Activated CD4-positive, alpha-beta T cell treated with anti-CD3 and anti-CD28 coated beads for 36 hours (primary cell): ENCODE measurements at regions not wholly inside any gene's neighbourhood (a gene's known extent, or its start where the extent isn't known, plus 50 kb on each side); places are given as distances from the start of the nearest gene placed in this dataset.

Experiments used
- ATAC-seq: fragments of 200-7000 bp; cut with Tn5 transposase; one replicate; pipeline ENCODE4 v1.10.0; 2021; ENCODE audit warnings: mild to moderate bottlenecking, moderate library complexity
- CTCF ChIA-PET: fragments of 350-600 bp; sonication (Branson Sonifier 250); formaldehyde crosslinking; loops from one replicate; lab custom pipeline; 2021; ENCODE audit warnings: antibody characterized with exemption; lab: Charles Lee
- POLR2A ChIA-PET: fragments of 350-600 bp; sonication (Branson Sonifier 250); formaldehyde crosslinking; loops from one replicate; lab custom pipeline; 2021; ENCODE audit warnings: antibody characterized with exemption, inconsistent platforms; lab: Charles Lee
- DNase-seq: peaks from one replicate; pipeline ENCODE4 v3.0.0-alpha.2; 2020
- H3K27ac Mint-ChIP-seq: one replicate; pipeline ENCODE4 v1.8.0; 2021; ENCODE audit warnings: mixed read lengths
- H3K27me3 Mint-ChIP-seq: one replicate; pipeline ENCODE4 v1.8.0; 2021; ENCODE audit warnings: mixed read lengths
- H3K36me3 Mint-ChIP-seq: one replicate; pipeline ENCODE4 v1.8.0; 2021; ENCODE audit warnings: low read depth, mixed read lengths
- H3K4me1 Mint-ChIP-seq: one replicate; pipeline ENCODE4 v1.8.0; 2021; ENCODE audit warnings: mixed read lengths
- H3K4me3 Mint-ChIP-seq: one replicate; pipeline ENCODE4 v1.8.0; 2021; ENCODE audit warnings: mild to moderate bottlenecking, moderate library complexity, mixed read lengths
- H3K9me3 Mint-ChIP-seq: one replicate; pipeline ENCODE4 v1.8.0; 2021; ENCODE audit warnings: low read depth, mixed read lengths
- intact Hi-C, 2 experiments: fragments of 100-400 bp; cut with DNase I in 1 of 2; cut with micrococcal nuclease in 1 of 2; formaldehyde crosslinking; loops; one replicate each; pipeline versions ENCODE4 v1.14.2 to v1.15.1; 2022 to 2024; cut with DNase I, micrococcal nuclease

DNA sequence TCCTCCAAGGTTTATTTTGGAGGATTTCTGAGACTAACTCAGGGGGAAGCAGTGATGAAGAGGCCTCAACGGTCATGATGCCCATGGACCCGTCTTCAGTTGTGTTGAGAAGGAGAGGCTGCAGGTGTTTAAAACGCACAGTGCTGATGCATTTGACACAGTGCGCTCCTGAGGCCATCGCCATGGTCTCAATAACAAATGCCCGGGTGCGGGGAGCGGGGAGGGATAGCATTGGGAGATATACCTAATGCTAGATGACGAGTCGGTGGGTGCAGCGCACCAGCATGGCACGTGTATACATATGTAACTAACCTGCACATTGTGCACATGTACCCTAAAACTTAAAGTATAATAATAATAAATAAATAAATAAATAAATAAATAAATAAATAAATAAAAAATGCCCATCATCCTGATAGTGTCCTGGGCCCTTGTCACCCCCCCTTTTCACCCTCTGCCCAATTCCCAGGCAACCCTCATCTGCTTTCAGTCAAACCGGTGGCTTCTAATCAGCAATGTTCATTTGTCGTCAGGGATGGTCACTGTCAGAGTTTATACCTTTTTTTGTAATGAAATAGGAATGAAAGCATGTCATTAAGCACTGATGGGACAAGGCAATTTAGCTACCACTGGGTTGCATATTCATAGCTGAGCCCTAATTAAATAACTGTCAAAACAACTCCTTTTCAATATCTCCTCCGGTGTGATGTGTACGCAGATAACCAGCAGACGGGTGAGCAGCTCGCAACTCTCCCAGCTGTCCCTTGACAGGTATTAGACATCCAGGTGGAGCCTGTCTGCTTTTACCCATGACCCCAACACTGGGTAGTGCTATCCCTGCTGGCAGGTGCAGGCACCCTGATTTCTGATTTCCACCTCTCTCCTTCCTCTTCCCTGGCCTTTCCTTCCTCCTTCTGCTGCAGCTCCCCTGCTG is 95.9 kb downstream of the KCNF1 start:
- Mint-ChIP-seq H3K9me3 (no peaks in the 10 kb centered on the region), H3K27me3 (peaks cover 5% of the 10 kb centered on the region), H3K36me3 (no peaks in the 10 kb centered on the region), H3K4me1 (no peaks in the 10 kb centered on the region), H3K4me3 (no peak overlapping the region), H3K27ac (no peak overlapping the region)
- ChIA-PET CTCF (no interaction called here), POLR2A (no interaction called here)
- no peak for DNase-seq
- no peak for ATAC-seq
- intact Hi-C loops, result no loop called here

DNA sequence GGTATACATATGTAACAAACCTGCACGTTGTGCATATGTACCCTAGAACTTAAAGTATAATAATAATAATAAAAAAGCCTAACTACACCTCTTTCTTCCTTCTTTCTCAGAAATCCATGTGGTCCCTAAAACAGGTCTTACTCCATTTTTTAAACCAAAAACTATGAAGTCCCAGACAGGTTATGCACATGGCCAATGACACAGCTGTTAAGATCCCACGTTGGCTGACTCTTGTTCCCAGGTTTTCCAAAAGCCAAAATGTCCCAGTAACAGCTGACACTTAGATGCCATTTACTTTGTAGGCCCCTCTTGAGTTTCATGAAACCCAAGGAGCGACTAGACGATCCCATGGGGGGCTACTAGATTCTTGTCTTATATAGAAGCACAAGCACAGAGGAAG is 97.0 kb downstream of the KCNF1 start:
- Mint-ChIP-seq H3K27me3 (peaks cover 8% of the 10 kb centered on the region), H3K4me3 (no peak overlapping the region), H3K4me1 (no peaks in the 10 kb centered on the region), H3K27ac (no peak overlapping the region), H3K9me3 (no peaks in the 10 kb centered on the region), H3K36me3 (no peaks in the 10 kb centered on the region)
- DNase-seq (no peak), ATAC-seq (no peak)
- ChIA-PET CTCF (no interaction called here), POLR2A (no interaction called here)
- intact Hi-C loops, result no loop called here

DNA sequence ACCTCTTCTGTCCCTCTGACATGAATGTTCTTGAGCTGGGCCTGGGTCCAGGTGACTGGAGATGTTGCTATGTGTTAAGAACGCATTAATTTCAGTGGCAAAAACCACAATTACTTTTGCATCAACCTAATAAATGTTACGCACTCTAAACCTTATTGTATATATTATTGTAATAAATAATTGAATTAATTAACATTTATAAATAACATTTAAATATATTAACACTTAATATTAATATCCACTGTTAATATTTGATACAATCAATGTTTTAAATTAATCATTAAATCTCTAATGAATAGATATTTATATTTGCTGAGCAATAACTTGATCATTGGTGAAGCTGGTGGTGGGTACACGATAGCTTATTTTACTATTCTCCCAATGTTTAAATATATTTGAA is 97.4 kb downstream of the KCNF1 start:
- Mint-ChIP-seq H3K27me3 (peaks cover 6% of the 10 kb centered on the region), H3K4me3 (no peak overlapping the region), H3K36me3 (no peaks in the 10 kb centered on the region), H3K4me1 (no peaks in the 10 kb centered on the region), H3K27ac (no peak overlapping the region), H3K9me3 (no peaks in the 10 kb centered on the region)
- ATAC-seq (no peak), DNase-seq (no peak)
- intact Hi-C loops, result no loop called here
- POLR2A ChIA-PET, result no interaction called here
- CTCF ChIA-PET, result no interaction called here

DNA sequence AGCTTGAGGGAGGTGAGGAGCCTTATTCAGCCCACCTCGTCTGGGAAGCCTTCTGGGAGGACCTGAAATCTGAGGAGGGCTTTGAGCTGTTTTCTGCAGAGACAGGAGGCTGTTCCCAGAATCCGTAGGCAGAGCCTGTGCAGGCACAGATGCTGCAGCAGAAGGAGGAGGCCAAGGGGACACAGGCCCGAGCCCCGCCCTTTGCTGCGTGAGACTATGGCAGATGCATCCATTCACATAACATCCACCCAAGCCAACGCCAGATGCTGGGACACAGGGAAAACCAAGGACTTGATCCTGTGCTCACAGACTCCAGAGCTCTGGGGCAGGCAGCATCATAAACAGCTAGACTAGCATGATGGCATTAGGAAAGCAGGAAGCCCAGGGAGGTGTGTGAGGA is 98.2 kb downstream of the KCNF1 start:
- intact Hi-C loops, result no loop called here
- ATAC-seq (no peak), DNase-seq (no peak)
- POLR2A ChIA-PET, result no interaction called here
- Mint-ChIP-seq H3K36me3 (no peaks in the 10 kb centered on the region), H3K27ac (no peak overlapping the region), H3K27me3 (peaks cover 3% of the 10 kb centered on the region), H3K4me1 (no peaks in the 10 kb centered on the region), H3K9me3 (no peaks in the 10 kb centered on the region), H3K4me3 (no peak overlapping the region)
- CTCF ChIA-PET, result no interaction called here

DNA sequence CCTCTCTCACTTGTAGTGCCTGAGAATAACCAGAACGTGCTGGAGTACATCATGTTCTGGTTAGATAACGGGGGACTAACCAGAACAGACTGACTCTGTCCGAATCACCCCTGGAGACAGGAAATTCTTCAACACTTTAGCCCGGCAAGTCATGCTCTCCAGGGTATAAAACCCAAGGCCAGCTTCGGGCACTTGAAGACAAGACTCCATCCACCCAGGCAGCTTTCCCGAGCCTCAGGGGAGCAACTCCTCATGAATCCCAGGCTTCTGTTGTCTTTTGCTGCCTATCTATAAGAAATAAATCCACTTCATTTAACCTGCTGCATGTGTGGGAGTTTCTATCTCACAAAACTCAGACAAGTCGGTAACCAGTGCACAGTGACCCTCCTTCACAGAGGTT is 99.6 kb downstream of the KCNF1 start:
- ChIA-PET POLR2A (no interaction called here), CTCF (no interaction called here)
- intact Hi-C loops, result no loop called here
- Mint-ChIP-seq H3K27me3 (peaks cover 8% of the 10 kb centered on the region), H3K4me3 (no peak overlapping the region), H3K4me1 (no peaks in the 10 kb centered on the region), H3K27ac (no peak overlapping the region), H3K36me3 (no peaks in the 10 kb centered on the region), H3K9me3 (no peaks in the 10 kb centered on the region)
- DNase-seq (no peak), ATAC-seq (no peak)

DNA sequence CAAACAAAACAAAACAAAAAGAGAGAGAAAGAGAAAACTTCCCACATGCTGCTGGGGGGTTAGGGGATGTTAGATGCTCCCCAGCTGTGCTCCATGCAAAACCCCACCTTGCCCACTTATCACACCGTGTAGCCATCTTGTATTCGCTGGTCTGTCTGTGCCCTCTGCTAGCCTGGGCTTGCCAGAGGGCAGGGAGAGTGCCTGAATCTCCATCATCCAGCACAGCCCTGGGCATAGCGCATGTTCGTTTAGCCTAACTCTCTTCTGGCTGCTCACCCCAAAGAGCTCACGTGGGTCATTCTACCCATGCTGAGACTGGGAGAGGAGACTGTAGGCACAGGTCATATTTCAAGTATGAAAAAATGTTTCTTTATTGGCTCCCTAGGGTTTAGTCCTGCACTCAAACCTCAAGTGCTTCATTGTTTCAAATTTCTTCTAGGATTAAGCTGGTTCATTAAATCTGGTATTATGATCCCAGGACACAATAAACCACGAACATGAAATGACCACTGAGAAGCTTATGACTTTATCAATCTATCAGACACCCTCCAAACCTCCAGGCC is 100.5 kb downstream of the KCNF1 start:
- no peak overlapping the region for H3K4me3 Mint-ChIP-seq
- ChIA-PET CTCF (no interaction called here), POLR2A (no interaction called here)
- no peaks in the 10 kb centered on the region for H3K36me3 Mint-ChIP-seq
- intact Hi-C loops, result no loop called here
- H3K4me1 Mint-ChIP-seq, result no peaks in the 10 kb centered on the region
- DNase-seq, result no peak
- H3K27ac Mint-ChIP-seq, result no peak overlapping the region
- ATAC-seq, result no peak
- H3K27me3 Mint-ChIP-seq, result peaks cover 8% of the 10 kb centered on the region
- no peaks in the 10 kb centered on the region for H3K9me3 Mint-ChIP-seq

DNA sequence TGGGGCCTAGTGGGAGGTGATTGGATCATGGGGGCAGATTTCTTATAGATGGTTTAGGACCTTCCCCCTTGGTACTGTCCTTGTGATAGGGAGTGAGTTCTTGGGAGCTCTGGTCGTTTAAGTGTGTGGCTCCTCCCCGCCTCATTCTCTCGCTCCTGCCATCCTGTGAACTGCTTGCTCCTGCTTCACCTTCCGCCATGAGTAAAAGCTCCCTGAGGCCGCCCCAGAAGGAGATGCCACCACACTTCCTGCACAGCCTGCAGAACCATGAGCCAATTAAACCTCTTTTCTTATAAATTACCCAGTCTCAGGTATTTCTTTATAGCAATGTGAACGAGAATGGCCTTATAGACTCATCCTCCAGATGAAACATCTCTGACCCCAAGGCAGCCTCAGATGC is 101.5 kb downstream of the KCNF1 start:
- intact Hi-C loops, result no loop called here
- CTCF ChIA-PET, result no interaction called here
- H3K4me1 Mint-ChIP-seq, result no peaks in the 10 kb centered on the region
- no peaks in the 10 kb centered on the region for H3K36me3 Mint-ChIP-seq
- H3K9me3 Mint-ChIP-seq, result no peaks in the 10 kb centered on the region
- POLR2A ChIA-PET, result no interaction called here
- no peak overlapping the region for H3K27ac Mint-ChIP-seq
- H3K4me3 Mint-ChIP-seq, result no peak overlapping the region
- DNase-seq, result no peak
- ATAC-seq, result no peak
- peaks cover 11% of the 10 kb centered on the region for H3K27me3 Mint-ChIP-seq

DNA sequence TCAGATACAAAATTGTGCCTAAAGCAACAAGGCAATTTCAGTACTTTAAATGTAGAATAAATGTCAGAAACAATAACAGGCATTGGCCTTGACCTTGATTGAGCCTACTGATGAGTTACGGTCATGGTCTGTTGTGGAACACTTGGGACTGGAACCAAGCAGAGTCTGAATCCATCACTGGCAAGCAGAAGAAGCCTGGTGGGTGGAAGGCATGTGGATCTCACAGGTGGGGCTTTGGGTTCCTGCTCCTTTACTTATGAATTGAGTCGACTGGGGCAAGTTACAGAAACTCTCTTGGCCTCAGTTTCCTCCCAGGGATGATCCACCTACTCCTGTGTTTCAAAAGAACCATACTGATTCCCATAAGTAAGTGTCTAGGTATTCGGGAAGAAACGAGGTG is 102.3 kb downstream of the KCNF1 start:
- Mint-ChIP-seq H3K9me3 (no peaks in the 10 kb centered on the region), H3K36me3 (no peaks in the 10 kb centered on the region), H3K4me1 (no peaks in the 10 kb centered on the region), H3K27ac (no peak overlapping the region), H3K4me3 (no peak overlapping the region), H3K27me3 (peaks cover 12% of the 10 kb centered on the region)
- no peak for DNase-seq
- ATAC-seq, result no peak
- ChIA-PET POLR2A (no interaction called here), CTCF (no interaction called here)
- intact Hi-C loops, result no loop called here

DNA sequence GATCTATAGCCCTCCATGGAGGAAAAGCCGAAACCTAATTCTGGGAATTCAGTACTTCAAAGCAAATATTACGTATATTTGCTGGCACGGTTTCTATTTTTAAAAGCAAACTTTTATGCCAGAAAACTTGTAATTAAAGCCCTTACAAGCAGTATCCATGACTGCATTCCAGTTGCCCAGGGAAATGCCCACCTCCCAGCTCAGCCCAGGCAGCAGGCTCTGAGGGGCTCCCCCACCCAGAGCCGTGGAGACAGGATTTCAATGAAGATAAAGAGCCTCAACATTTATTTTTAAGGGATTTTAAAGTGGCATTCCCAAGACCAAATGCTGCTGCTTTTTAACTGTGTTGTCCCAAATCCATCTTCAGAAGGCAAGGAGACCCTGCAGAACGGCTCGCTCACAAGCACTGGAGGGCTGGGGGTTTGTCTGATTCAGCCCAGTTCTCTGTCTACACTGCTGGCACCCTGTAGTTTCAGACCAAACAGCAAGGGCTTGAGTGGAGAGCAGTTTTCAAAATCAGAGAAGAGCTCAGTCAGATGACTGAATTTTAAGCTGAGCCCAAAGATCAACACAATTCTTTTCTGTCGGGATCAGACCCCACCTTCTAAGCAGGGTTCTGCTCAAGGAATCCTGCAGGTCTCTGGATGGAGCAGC is 105.1 kb downstream of the KCNF1 start:
- no peak for ATAC-seq
- H3K9me3 Mint-ChIP-seq, result no peaks in the 10 kb centered on the region
- intact Hi-C loops, result no loop called here
- CTCF ChIA-PET, result interaction anchor here (1.8 kb wide), 1 partner anchor 184 kb away, joined by 4 read pairs; no protein-coding TSS in a partner anchor
- H3K4me1 Mint-ChIP-seq, result no peaks in the 10 kb centered on the region
- POLR2A ChIA-PET, result no interaction called here
- peaks cover 14% of the 10 kb centered on the region for H3K27me3 Mint-ChIP-seq
- DNase-seq, result no peak
- no peak overlapping the region for H3K27ac Mint-ChIP-seq
- H3K36me3 Mint-ChIP-seq, result no peaks in the 10 kb centered on the region
- H3K4me3 Mint-ChIP-seq, result no peak overlapping the region

DNA sequence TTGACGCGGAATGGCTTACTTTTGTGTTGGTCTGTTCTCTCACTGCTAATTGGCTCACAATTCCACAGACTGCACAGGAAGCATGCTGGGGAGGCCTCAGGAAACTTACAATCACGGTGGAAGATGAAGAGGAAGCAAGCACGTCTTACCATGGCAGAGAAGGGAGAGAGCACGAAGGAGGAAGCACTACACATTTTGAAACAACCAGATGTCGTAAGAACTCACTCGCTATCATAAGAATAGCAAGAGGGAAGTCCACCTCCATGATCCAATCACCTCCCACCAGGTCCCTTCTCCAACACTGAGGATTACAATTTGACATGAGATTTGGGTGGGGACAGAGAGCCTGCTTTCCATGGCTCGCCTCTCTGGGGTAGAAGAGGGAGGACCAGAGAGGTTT is 106.2 kb downstream of the KCNF1 start:
- intact Hi-C loops, result no loop called here
- Mint-ChIP-seq H3K27me3 (peaks cover 14% of the 10 kb centered on the region), H3K4me1 (no peaks in the 10 kb centered on the region), H3K36me3 (no peaks in the 10 kb centered on the region), H3K4me3 (no peak overlapping the region), H3K9me3 (no peaks in the 10 kb centered on the region), H3K27ac (no peak overlapping the region)
- CTCF ChIA-PET, result no interaction called here
- DNase-seq (no peak), ATAC-seq (no peak)
- POLR2A ChIA-PET, result no interaction called here

DNA sequence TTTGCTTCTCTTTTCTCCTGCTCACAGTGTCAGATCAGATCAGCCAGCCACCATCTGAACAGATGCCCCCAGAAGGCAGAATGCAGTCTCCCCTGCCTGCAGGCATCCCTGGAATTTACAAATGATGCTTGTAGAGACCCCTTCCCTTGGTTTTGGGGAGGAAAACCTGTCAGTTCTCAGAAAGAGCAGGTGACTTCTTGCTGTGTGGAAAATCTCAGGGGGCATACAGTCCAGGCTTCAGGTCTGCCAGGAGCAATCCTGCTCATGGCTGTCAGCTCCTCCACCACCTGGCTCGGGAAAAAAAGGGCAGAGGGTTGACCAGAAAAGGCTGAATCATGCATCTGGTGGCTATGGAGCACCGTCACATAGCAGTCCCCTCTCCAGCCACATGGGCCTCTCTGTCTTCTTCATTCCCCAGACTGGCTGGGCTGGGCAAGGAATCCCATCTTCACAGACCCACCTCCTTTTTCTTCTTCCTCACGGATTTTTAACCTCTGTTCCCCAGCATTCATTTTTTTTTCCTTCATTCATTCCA is 107.0 kb downstream of the KCNF1 start:
- no peaks in the 10 kb centered on the region for H3K4me1 Mint-ChIP-seq
- ATAC-seq (no peak), DNase-seq (no peak)
- H3K27me3 Mint-ChIP-seq, result peaks cover 11% of the 10 kb centered on the region
- intact Hi-C loops, result no loop called here
- H3K9me3 Mint-ChIP-seq, result no peaks in the 10 kb centered on the region
- no peak overlapping the region for H3K4me3 Mint-ChIP-seq
- H3K36me3 Mint-ChIP-seq, result no peaks in the 10 kb centered on the region
- ChIA-PET POLR2A (no interaction called here), CTCF (interaction anchor here (1.0 kb wide), 1 partner anchor 13 kb away, joined by 3 read pairs; no protein-coding TSS in a partner anchor)
- H3K27ac Mint-ChIP-seq, result no peak overlapping the region
